Stimulated activated naive CD4-positive, alpha-beta T cell treated with Interleukin-2 at 50 U/mL for 16 hours (primary cell): ENCODE measurements at regions not wholly inside any gene's neighbourhood (a gene's known extent, or its start where the extent isn't known, plus 50 kb on each side); places are given as distances from the start of the nearest gene placed in this dataset.
"Not testable (repeated sequence)": the region's sequence is repeated elsewhere in the genome, so short reads cannot be mapped to it uniquely, and the experiment has no call there.

Experiments used
- DNase-seq: peaks from one replicate; lab custom pipeline; 2025; lab: John Stamatoyannopoulos, UW

DNA sequence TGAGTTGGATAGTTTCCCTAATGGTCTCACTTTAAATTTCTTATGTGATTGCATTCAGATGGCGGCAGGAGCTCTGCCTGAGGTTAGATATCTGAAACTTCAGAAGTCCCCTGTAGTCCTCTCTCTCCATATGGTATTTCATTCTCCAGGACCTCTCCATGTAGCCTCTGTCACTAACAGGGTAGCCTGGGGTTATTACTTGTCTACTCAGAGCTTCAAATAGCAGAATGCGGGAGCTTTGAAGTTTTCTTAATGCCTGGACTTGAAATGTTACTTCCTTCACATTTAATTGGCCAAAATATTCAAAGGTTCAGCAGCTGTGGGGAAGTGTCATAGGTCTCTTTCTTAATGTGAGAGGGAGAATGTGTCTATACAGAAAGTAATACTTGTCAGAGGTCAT is 1370.4 kb downstream of the GRIK2 start:
- no peak for DNase-seq

DNA sequence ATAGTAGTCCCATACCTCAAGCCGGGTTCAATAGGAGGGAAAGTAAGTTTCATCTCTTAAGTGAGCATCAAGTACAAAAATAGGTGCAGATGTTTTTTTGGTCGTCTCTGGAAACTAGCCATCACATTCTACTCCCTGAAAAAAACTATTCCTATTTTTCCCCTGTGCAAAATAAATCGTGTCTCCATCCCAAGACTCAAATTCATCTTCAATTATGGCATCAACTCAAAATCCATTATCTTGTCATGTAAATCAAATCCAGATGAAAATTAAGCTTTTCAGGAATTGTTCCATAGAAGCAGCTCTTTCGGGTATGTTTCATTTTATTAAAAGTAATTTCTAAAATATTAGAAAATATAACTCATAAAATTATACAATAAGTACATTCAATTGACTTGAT is 1368.4 kb downstream of the GRIK2 start:
- DNase-seq = no peak

DNA sequence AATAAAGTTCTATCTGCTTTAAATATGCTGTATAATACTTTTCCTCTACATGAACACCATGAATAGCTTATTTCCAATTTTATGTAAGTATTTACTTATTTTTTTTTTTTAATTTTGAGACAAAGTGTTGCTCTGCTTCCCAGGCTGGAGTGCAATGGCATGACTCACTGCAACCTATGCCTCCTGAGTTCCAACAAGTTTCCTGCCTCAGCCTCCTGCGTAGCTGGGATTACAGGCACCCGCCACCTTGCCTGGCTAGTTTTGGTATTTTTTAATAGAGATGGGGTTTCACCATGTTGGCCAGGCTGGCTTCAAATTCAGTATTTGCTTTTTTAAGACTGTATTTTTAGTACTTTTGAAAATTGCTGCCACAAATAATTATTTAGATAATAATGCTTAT is 1365.9 kb downstream of the GRIK2 start:
- no peak for DNase-seq

DNA sequence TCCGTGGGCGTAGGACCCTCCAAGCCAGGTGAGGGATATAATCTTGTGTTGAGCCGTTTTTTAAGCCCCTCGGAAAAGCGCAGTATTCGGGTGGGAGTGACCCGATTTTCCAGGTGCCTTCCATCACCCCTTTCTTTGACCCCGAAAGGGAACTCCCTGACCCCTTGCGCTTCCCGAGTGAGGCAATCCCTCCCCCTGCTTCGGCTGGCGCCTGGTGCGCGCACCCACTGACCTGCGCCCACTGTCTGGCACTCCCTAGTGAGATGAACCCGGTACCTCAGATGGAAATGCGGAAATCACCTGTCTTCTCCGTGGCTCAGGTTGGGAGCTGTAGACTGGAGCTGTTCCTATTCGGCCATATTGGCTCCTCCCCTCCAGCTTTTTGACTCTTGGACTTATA is 1365.0 kb downstream of the GRIK2 start:
- DNase-seq = not testable (repeated sequence)

GRCh38 chr6:102749210-102749971 is 1355.9 kb downstream of the GRIK2 start:
- no peak for DNase-seq

GRCh38 chr6:102746941-102747340 is 1353.4 kb downstream of the GRIK2 start:
- DNase-seq = no peak

- no peak for DNase-seq
These were observed 1349.3 kb downstream of the GRIK2 start for GRCh38 chr6:102742754-102743356.

DNA sequence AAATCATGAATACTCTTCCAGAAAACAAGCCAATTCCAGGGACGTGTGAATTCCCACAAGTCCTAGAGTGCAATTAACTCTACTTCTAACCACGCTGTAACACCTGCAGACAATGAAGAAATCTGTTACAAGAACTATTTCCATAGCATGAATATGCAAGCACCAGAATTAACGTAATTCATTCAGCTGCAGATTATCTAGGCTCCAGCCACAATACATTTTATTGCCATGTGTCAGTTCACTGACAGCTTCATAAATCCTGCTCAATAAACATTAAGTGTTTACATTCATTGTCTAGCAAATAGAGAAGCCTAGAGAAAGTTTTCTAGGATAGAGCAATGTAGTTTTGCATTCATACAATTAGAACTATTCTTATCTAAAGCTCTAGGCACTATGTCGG is 1348.5 kb downstream of the GRIK2 start:
- no peak for DNase-seq

- no peak for DNase-seq
These were observed 1343.4 kb downstream of the GRIK2 start for GRCh38 chr6:102736941-102737368.

DNA sequence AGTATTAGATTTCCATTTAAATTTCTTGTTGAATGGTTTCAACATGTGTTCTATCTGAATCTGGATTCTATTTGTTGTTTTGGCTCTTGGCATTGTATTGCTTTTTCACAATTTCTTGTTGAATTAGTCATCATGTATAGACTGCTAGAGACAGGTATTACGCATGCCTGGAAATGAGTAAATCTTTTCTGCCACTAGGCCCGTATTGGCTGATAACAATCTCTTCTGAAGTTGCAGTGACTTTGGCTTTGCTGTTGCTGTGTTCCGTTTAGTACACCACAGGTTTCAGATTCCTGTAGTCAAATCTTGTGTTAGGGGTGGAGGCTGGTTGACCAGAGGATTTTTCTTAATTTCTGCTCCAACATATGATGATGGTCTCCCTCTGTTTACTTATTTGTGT is 1339.4 kb downstream of the GRIK2 start:
- DNase-seq = no peak

DNA sequence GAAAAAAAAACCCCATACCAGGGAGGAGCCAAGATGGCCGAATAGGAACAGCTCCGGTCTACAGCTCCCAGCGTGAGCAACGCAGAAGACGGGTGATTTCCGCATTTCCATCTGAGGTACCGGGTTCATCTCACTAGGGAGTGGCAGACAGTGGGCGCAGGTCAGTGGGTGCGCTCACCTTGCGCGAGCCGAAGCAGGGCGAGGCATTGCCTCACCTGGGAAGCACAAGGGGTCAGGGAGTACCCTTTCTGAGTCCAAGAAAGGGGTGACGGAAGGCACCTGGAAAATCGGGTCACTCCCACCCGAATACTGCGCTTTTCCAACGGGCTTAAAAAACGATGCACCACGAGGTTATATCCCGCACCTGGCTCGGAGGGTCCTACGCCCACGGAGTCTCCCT is 1328.6 kb downstream of the GRIK2 start:
- not testable (repeated sequence) for DNase-seq

DNA sequence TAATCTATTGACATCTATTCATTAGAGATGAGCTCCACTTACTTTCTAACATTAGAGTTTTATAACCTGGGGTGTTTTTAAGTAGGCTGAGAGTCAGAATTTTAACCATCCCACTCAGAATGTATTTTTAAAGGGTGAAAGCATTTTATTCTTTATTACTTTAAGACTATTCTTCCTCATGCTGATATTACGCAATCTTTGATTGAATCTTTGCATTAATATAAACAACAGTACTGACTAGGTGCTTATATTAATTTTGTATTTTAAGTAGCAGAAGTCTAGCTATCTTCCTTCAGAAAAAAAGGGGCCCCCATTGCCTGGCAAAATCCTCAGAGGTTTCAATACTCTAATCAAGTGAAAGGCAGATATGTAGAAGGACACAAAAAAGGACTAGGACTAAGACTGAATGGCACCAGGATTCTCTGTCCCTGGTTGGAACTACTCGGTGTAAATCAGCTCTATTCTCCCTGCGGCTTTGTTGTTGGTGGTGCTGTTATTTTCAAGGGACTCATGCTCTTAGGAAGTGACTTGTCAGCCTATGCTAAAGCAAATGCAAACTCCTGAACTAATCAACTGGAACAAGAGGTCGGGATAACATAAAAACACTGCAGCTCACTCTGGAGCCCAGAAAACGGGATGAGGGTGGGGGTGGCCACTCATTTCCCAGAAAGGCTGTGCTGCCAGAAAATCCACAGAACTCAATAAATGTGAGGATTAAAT is 1324.4 kb downstream of the GRIK2 start:
- DNase-seq = no peak

GRCh38 chr6:102717252-102717651 is 1323.7 kb downstream of the GRIK2 start:
- DNase-seq = no peak

- no peak for DNase-seq
These were observed 1307.5 kb downstream of the GRIK2 start for GRCh38 chr6:102701019-102701418.

GRCh38 chr6:102686461-102686860 is 1293.0 kb downstream of the GRIK2 start:
- DNase-seq = no peak

GRCh38 chr6:102680413-102680812 is 1286.9 kb downstream of the GRIK2 start:
- DNase-seq = no peak

GRCh38 chr6:102679865-102680264 is 1286.4 kb downstream of the GRIK2 start:
- DNase-seq = no peak

GRCh38 chr6:102677225-102677624 is 1283.7 kb downstream of the GRIK2 start:
- no peak for DNase-seq

- DNase-seq = no peak
These were observed 1277.2 kb downstream of the GRIK2 start for GRCh38 chr6:102670735-102671134.

DNA sequence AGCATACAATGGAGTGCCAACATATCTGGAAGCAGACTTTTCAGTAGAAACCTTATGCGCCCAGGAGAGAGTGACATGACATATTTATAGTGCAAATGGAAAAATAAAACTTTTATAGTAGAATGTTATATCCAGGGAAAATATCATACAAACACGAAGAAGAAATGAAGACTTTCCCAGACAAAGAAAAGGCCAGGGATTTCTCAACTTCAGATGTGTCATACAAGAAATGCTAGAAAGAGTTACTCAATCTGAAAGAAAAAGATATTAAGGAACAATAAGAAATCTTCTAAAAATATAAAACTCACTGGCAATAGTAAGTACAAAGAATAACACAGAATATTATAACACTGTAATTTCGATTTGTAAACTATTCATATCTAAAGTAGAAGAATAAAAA is 1269.3 kb downstream of the GRIK2 start:
- DNase-seq = no peak

GRCh38 chr6:102660303-102660702 is 1266.8 kb downstream of the GRIK2 start:
- no peak for DNase-seq

DNA sequence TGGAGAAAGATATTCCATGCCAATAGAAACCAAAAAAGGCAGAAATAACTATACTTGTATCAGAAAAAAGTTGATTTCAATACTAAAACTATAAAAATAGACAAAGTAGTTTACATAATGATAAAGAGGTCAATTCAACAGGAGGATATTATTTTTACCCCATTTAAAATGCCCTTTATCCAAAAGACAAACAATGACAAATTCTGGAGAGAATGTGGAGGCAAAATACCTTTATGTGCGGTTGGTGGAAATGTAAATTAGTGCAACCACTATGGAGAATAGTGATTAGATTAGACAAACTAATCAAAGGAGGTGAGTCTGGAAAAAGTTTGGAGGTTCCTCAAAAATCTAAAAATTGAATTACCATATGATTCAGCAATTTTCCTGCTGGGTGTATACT is 1262.3 kb downstream of the GRIK2 start:
- DNase-seq = no peak

DNA sequence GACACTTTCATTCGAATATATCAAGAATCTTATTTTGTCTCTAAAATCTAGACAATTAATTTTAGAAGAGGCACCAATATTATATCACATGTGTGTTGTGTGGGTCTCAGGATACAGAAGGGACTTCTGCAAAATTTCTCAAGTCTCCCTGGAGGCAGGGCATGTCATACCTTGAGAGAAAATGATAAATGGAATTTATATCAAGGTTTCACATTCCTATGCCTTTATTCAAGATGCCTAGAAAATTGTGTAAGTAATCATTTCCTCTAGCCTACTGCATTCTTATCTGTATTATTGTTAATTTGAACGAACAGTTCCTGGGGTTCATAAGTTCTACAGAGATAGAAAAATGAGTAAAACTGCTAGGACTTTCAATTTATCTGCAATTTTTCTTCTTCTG is 1247.9 kb downstream of the GRIK2 start:
- no peak for DNase-seq
